ENCODE measurements at regions not wholly inside any gene's neighbourhood (a gene's known extent, or its start where the extent isn't known, plus 50 kb on each side); places are given as distances from the start of the nearest gene placed in this dataset.
A peak's percentile ranks its signal among the peaks of the same experiment; 100 is the strongest.

GRCh38 chr18:57087644-57088376 lies 59.1 kb upstream of the BOD1L2 start:
- DNase-seq: no peak

GRCh38 chr18:57088883-57089282 lies 58.0 kb upstream of the BOD1L2 start:
- peak; percentile 3 for DNase-seq

- no peak for DNase-seq
These were observed 57.2 kb upstream of the BOD1L2 start for GRCh38 chr18:57089702-57090101.

- no peak for DNase-seq
These were observed 55.7 kb upstream of the BOD1L2 start for GRCh38 chr18:57091231-57091630.

- no peak for DNase-seq
These were observed 52.7 kb upstream of the BOD1L2 start for GRCh38 chr18:57094175-57094574.

- no peak for DNase-seq
These were observed 51.0 kb upstream of the BOD1L2 start for GRCh38 chr18:57095884-57096283.

Data from NCI-H1417 treated with DMSO at 0.1 percent for 48 hours (cell line).